Lower leg skin (tissue), 3 donors: ENCODE measurements at regions not wholly inside any gene's neighbourhood (a gene's known extent, or its start where the extent isn't known, plus 50 kb on each side); places are given as distances from the start of the nearest gene placed in this dataset.

ENCODE experiments used
- CTCF ChIP-seq, 3 donors: fragments of 450-650 bp; IDR thresholded peaks; one replicate each; pipeline ENCODE4 v1.5.1; 2016; ENCODE audit warnings: antibody characterized with exemption in 3 of 3, mild to moderate bottlenecking in 3 of 3, moderate library complexity in 2 of 3
- POLR2A ChIP-seq, 2 donors: fragments of 450-650 bp; IDR thresholded peaks; one replicate each; pipeline ENCODE4 v1.6.1; 2016 to 2017; ENCODE audit warnings: antibody characterized with exemption in 2 of 2, mild to moderate bottlenecking in 1 of 2, moderate library complexity in 1 of 2

- TF ChIP-seq POLR2A (IDR thresholded peaks at IDR 0.05) (no peak), CTCF (IDR thresholded peaks at IDR 0.05) (no peak)
Observed at GRCh38 chr13:44120043-44120442, 240.3 kb downstream of the LACC1 start.
